Peyer's patch (tissue), 4 donors: ENCODE measurements at regions not wholly inside any gene's neighbourhood (a gene's known extent, or its start where the extent isn't known, plus 50 kb on each side); places are given as distances from the start of the nearest gene placed in this dataset.

ENCODE experiments used
- POLR2A ChIP-seq, 2 donors: fragments of 450-650 bp; IDR thresholded peaks; one replicate each; pipeline ENCODE4 v1.5.1; 2017; ENCODE audit warnings: antibody characterized with exemption in 2 of 2, mild to moderate bottlenecking in 2 of 2, moderate library complexity in 2 of 2
- TF ChIP-seq, protein P1 (sequence below), 6 experiments: fragments of 450-650 bp in 4 of 6; fragments of 200-600 bp in 2 of 6; sonication (generic) in 1 of 6; IDR thresholded peaks; one replicate each; pipeline ENCODE4 v1.5.1; 2017 to 2019; ENCODE audit warnings: antibody characterized with exemption in 6 of 6, mild to moderate bottlenecking in 3 of 6, moderate library complexity in 1 of 6

DNA sequence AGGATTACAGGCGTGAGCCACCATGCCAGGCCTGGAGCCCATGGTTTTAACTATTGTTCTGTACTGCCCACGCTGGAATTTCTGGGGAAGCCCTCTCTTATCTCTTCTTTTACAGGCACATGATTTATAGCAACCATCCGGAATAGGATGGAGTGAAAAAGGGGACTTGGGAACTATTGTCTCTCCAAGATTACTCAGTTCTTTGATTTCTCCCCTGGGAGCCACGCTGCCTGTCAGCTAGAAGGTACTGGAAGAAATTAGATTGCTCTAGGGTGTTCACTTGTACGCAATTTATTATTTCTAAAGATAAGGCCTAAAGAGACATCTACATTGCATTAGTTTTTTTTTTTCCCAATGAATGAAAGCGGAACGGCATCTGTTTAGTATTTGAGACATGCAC is 65.6 kb upstream of the PTPRJ start:
- TF ChIP-seq, protein P1, sequence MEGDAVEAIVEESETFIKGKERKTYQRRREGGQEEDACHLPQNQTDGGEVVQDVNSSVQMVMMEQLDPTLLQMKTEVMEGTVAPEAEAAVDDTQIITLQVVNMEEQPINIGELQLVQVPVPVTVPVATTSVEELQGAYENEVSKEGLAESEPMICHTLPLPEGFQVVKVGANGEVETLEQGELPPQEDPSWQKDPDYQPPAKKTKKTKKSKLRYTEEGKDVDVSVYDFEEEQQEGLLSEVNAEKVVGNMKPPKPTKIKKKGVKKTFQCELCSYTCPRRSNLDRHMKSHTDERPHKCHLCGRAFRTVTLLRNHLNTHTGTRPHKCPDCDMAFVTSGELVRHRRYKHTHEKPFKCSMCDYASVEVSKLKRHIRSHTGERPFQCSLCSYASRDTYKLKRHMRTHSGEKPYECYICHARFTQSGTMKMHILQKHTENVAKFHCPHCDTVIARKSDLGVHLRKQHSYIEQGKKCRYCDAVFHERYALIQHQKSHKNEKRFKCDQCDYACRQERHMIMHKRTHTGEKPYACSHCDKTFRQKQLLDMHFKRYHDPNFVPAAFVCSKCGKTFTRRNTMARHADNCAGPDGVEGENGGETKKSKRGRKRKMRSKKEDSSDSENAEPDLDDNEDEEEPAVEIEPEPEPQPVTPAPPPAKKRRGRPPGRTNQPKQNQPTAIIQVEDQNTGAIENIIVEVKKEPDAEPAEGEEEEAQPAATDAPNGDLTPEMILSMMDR (IDR thresholded peaks at IDR 0.05) = no peak
- TF ChIP-seq POLR2A (IDR thresholded peaks at IDR 0.05) = no peak
